GM12878 (cell line): ENCODE measurements at regions not wholly inside any gene's neighbourhood (a gene's known extent, or its start where the extent isn't known, plus 50 kb on each side); places are given as distances from the start of the nearest gene placed in this dataset.

Experiments used
- FOS ChIP-seq: IDR thresholded peaks from 3 replicates; pipeline ENCODE4 v1.6.1; 2011; ENCODE audit warnings: borderline replicate concordance; ENCODE audit not compliant: insufficient read length; ENCODE audit errors: extremely low read depth
- IRF4 ChIP-seq: IDR thresholded peaks from 2 replicates; pipeline ENCODE4 v1.6.1; 2011; ENCODE audit warnings: low read depth, low read length
- LARP7 ChIP-seq: fragments of 450-650 bp; IDR thresholded peaks from 2 replicates; pipeline ENCODE4 v1.6.1; 2017; ENCODE audit warnings: mild to moderate bottlenecking
- MTA2 ChIP-seq: fragments of 450-650 bp; IDR thresholded peaks from 2 replicates; pipeline ENCODE4 v1.6.1; 2016; ENCODE audit warnings: low read depth, mild to moderate bottlenecking, moderate library complexity
- POLR2A ChIP-seq: IDR thresholded peaks from 2 replicates; pipeline ENCODE4 v1.6.1; 2011; ENCODE audit warnings: low read depth, mild to moderate bottlenecking, low read length
- POLR2AphosphoS2 ChIP-seq: IDR thresholded peaks from 2 replicates; pipeline ENCODE4 v1.6.1; 2011; ENCODE audit warnings: low read depth, mild to moderate bottlenecking, low read length, improper control_type of control experiment, moderate library complexity
- POLR2AphosphoS5 ChIP-seq: IDR thresholded peaks from 2 replicates; pipeline ENCODE4 v1.6.1; 2011; ENCODE audit warnings: mild to moderate bottlenecking, low read length, inconsistent platforms
- SMARCA5 ChIP-seq: fragments of 450-650 bp; IDR thresholded peaks from 2 replicates; pipeline ENCODE4 v1.6.1; 2017; ENCODE audit warnings: mild to moderate bottlenecking
- SRF ChIP-seq, 2 experiments: IDR thresholded peaks; 2 replicates each; pipeline ENCODE4 v1.6.1; 2011; ENCODE audit warnings: low read depth in 2 of 2, low read length in 2 of 2, mild to moderate bottlenecking in 1 of 2, moderate library complexity in 1 of 2
- TF ChIP-seq, protein P1 (sequence below), 3 experiments: IDR thresholded peaks in 2 of 3; conservative IDR thresholded peaks in 1 of 3; 2 replicates each; pipeline ENCODE4 v1.5.1; 2011; ENCODE audit warnings: low read depth in 3 of 3, low read length in 3 of 3, mild to moderate bottlenecking in 3 of 3, control low read depth in 2 of 3, moderate library complexity in 2 of 3, inconsistent platforms in 1 of 3, mixed read lengths in 1 of 3; ENCODE audit not compliant: control insufficient read depth in 2 of 3, insufficient read depth in 1 of 3; ENCODE audit errors: extremely low read depth in 1 of 3
- TF ChIP-seq, protein P2 (sequence below): IDR thresholded peaks from 2 replicates; pipeline ENCODE4 v1.6.1; 2012; ENCODE audit warnings: low read length, inconsistent platforms

DNA sequence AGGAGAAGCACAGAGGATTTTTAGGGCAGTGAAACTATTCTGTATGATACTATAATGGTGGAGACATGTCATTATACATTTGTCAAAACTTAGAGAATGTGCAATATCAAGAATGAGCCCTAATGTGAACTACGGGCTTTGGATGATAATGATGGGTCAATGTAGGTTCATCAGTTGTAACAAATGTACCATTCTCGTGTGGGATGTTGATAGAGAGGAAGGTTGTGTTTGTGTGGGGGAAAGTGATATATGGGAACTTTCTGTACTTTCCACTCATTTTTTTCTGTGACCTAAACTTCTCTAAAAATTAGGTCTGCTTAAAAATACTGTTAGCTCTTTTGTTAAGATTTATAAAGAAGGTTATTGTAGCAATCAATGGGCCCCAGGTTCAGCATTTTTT, 138.9 kb downstream of the SPATA31D1 start:
- no peak for TF ChIP-seq SRF (IDR thresholded peaks at IDR 0.05; ENCODE audit: low read depth in 2 of 2, low read length in 2 of 2)
- TF ChIP-seq POLR2AphosphoS2 = no peak
- no peak for TF ChIP-seq MTA2
- no peak for TF ChIP-seq SMARCA5
- no peak for TF ChIP-seq POLR2AphosphoS5
- TF ChIP-seq FOS = no peak
- no peak for TF ChIP-seq LARP7
- TF ChIP-seq, protein P1, sequence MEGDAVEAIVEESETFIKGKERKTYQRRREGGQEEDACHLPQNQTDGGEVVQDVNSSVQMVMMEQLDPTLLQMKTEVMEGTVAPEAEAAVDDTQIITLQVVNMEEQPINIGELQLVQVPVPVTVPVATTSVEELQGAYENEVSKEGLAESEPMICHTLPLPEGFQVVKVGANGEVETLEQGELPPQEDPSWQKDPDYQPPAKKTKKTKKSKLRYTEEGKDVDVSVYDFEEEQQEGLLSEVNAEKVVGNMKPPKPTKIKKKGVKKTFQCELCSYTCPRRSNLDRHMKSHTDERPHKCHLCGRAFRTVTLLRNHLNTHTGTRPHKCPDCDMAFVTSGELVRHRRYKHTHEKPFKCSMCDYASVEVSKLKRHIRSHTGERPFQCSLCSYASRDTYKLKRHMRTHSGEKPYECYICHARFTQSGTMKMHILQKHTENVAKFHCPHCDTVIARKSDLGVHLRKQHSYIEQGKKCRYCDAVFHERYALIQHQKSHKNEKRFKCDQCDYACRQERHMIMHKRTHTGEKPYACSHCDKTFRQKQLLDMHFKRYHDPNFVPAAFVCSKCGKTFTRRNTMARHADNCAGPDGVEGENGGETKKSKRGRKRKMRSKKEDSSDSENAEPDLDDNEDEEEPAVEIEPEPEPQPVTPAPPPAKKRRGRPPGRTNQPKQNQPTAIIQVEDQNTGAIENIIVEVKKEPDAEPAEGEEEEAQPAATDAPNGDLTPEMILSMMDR (IDR thresholded peaks at IDR 0.05 in 2 of 3, conservative IDR thresholded peaks at IDR 0.05 in 1 of 3; ENCODE audit: control insufficient read depth in 2 of 3, extremely low read depth in 1 of 3, insufficient read depth in 1 of 3, low read depth in 3 of 3, low read length in 3 of 3) = no peak
- no peak for TF ChIP-seq POLR2A
- TF ChIP-seq IRF4 = no peak
- TF ChIP-seq, protein P2, sequence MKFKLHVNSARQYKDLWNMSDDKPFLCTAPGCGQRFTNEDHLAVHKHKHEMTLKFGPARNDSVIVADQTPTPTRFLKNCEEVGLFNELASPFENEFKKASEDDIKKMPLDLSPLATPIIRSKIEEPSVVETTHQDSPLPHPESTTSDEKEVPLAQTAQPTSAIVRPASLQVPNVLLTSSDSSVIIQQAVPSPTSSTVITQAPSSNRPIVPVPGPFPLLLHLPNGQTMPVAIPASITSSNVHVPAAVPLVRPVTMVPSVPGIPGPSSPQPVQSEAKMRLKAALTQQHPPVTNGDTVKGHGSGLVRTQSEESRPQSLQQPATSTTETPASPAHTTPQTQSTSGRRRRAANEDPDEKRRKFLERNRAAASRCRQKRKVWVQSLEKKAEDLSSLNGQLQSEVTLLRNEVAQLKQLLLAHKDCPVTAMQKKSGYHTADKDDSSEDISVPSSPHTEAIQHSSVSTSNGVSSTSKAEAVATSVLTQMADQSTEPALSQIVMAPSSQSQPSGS = no peak
